ENCODE measurements at regions not wholly inside any gene's neighbourhood (a gene's known extent, or its start where the extent isn't known, plus 50 kb on each side); places are given as distances from the start of the nearest gene placed in this dataset.

GRCh38 chr22:34326901-34327300 lies 406.6 kb upstream of the LARGE1 start:
- H3K9me3 ChIP-seq (ENCODE audit: control extremely low read depth in 1 of 3, control insufficient read depth in 2 of 3, insufficient read depth in 1 of 3, low read length in 2 of 3) = no peaks in the 10 kb centered on the region
- Mint-ChIP-seq H3K27me3 (no peaks in the 10 kb centered on the region), H3K27ac (no peak overlapping the region), H3K4me3 (no peak overlapping the region), H3K9me3 (ENCODE audit: insufficient read depth) (no peaks in the 10 kb centered on the region), H3K4me1 (no peaks in the 10 kb centered on the region)
- H3K4me1 ChIP-seq (ENCODE audit: control insufficient read depth in 2 of 2, insufficient read depth in 2 of 2, low read length in 2 of 2) = no peaks in the 10 kb centered on the region
- no peak overlapping the region for H3K9ac ChIP-seq (ENCODE audit: low read length)
- intact Hi-C loops (cut with micrococcal nuclease) = no loop called here
- H3K36me3 ChIP-seq (replicated peaks in 1 of 2; ENCODE audit: control extremely low read depth in 1 of 2, control insufficient read depth in 1 of 2, extremely low read depth in 1 of 2, insufficient read depth in 2 of 2, low read length in 1 of 2) = no peaks in the 10 kb centered on the region
- no peaks in the 10 kb centered on the region for H3K27me3 ChIP-seq (replicated peaks in 1 of 4; ENCODE audit: control extremely low read depth in 1 of 4, control insufficient read depth in 3 of 4, insufficient read depth in 4 of 4, low read length in 3 of 4)
- no peaks in the 10 kb centered on the region for H4K20me1 ChIP-seq (ENCODE audit: control insufficient read depth, insufficient read depth, low read length, poor library complexity, severe bottlenecking)
- no peak for ATAC-seq (ENCODE audit: low read depth)
- DNase-seq = no peak
- H2AFZ ChIP-seq (ENCODE audit: insufficient read depth, low read depth, low read length, poor library complexity, severe bottlenecking) = no peak overlapping the region
- ChIA-PET POLR2A (no interaction called here), CTCF (no interaction called here)
- H3K4me2 ChIP-seq (replicated peaks; ENCODE audit: low read depth, low read length, poor library complexity, severe bottlenecking) = no peak overlapping the region
- H3K27ac ChIP-seq (ENCODE audit: low read length in 2 of 2) = no peak overlapping the region
- H3K79me2 ChIP-seq (ENCODE audit: control insufficient read depth, insufficient read depth, low read length) = no peaks in the 10 kb centered on the region
- TF ChIP-seq CTCF (IDR thresholded peaks at IDR 0.05) (no peak), EZH2 (IDR thresholded peaks at IDR 0.05; ENCODE audit: borderline replicate concordance, insufficient read depth, low read depth, low read length, poor library complexity, severe bottlenecking) (no peak)
- no peak overlapping the region for H3K4me3 ChIP-seq (ENCODE audit: control extremely low read depth in 1 of 5, extremely low read depth in 1 of 5, insufficient read depth in 1 of 5, low read depth in 2 of 5, low read length in 4 of 5)

GRCh38 chr22:34330432-34330831 lies 410.2 kb upstream of the LARGE1 start:
- Histone ChIP-seq H3K4me3 (ENCODE audit: control extremely low read depth in 1 of 5, extremely low read depth in 1 of 5, insufficient read depth in 1 of 5, low read depth in 2 of 5, low read length in 4 of 5) (no peak overlapping the region), H3K9ac (ENCODE audit: low read length) (no peak overlapping the region), H3K4me2 (replicated peaks; ENCODE audit: low read depth, low read length, poor library complexity, severe bottlenecking) (no peak overlapping the region), H4K20me1 (ENCODE audit: control insufficient read depth, insufficient read depth, low read length, poor library complexity, severe bottlenecking) (no peaks in the 10 kb centered on the region), H2AFZ (ENCODE audit: insufficient read depth, low read depth, low read length, poor library complexity, severe bottlenecking) (no peak overlapping the region), H3K9me3 (ENCODE audit: control extremely low read depth in 1 of 3, control insufficient read depth in 2 of 3, insufficient read depth in 1 of 3, low read length in 2 of 3) (peaks cover 0 to 24% (median 15%) of the 10 kb centered on the region in 3 donors), H3K36me3 (replicated peaks in 1 of 2; ENCODE audit: control extremely low read depth in 1 of 2, control insufficient read depth in 1 of 2, extremely low read depth in 1 of 2, insufficient read depth in 2 of 2, low read length in 1 of 2) (no peaks in the 10 kb centered on the region), H3K27ac (ENCODE audit: low read length in 2 of 2) (no peak overlapping the region), H3K4me1 (ENCODE audit: control insufficient read depth in 2 of 2, insufficient read depth in 2 of 2, low read length in 2 of 2) (no peaks in the 10 kb centered on the region), H3K79me2 (ENCODE audit: control insufficient read depth, insufficient read depth, low read length) (no peaks in the 10 kb centered on the region), H3K27me3 (replicated peaks in 1 of 4; ENCODE audit: control extremely low read depth in 1 of 4, control insufficient read depth in 3 of 4, insufficient read depth in 4 of 4, low read length in 3 of 4) (no peaks in the 10 kb centered on the region)
- no peak overlapping the region for H3K4me3 Mint-ChIP-seq
- no peak for ATAC-seq (ENCODE audit: low read depth)
- ChIA-PET CTCF (no interaction called here), POLR2A (no interaction called here)
- TF ChIP-seq CTCF (IDR thresholded peaks at IDR 0.05) (no peak), EZH2 (IDR thresholded peaks at IDR 0.05; ENCODE audit: borderline replicate concordance, insufficient read depth, low read depth, low read length, poor library complexity, severe bottlenecking) (no peak)
- intact Hi-C loops (cut with micrococcal nuclease) = no loop called here
- no peak for DNase-seq
- H3K4me1 Mint-ChIP-seq = no peaks in the 10 kb centered on the region
- no peak overlapping the region for H3K27ac Mint-ChIP-seq
- WGBS (ENCODE audit: insufficient coverage) = 91% methylated on average over 2 of the region's 4 CpGs
- H3K27me3 Mint-ChIP-seq = no peaks in the 10 kb centered on the region
- peaks cover 10% of the 10 kb centered on the region for H3K9me3 Mint-ChIP-seq (ENCODE audit: insufficient read depth)

All from B cell (primary cell).